Upper lobe of right lung (tissue), 1 donor: ENCODE measurements at regions not wholly inside any gene's neighbourhood (a gene's known extent, or its start where the extent isn't known, plus 50 kb on each side); places are given as distances from the start of the nearest gene placed in this dataset.

Experiments
- ATAC-seq: fragments of 200-7000 bp; cut with Tn5 transposase; one replicate; pipeline ENCODE4 v1.9.1; 2020; ENCODE audit warnings: mild to moderate bottlenecking, moderate library complexity
- DNase-seq: peaks from one replicate; pipeline ENCODE4 v3.0.0-alpha.2; 2020
- H3K27ac ChIP-seq: fragments of 200-600 bp; one replicate; pipeline ENCODE4 v1.8.0; 2022
- H3K27me3 ChIP-seq: fragments of 200-600 bp; one replicate; pipeline ENCODE4 v1.8.0; 2022; ENCODE audit warnings: mild to moderate bottlenecking
- H3K36me3 ChIP-seq: fragments of 200-600 bp; one replicate; pipeline ENCODE4 v1.8.0; 2022
- H3K4me1 ChIP-seq: fragments of 200-600 bp; one replicate; pipeline ENCODE4 v1.8.0; 2022
- H3K4me3 ChIP-seq: fragments of 200-600 bp; one replicate; pipeline ENCODE4 v1.8.0; 2022; ENCODE audit warnings: mild to moderate bottlenecking
- H3K9me3 ChIP-seq: fragments of 200-600 bp; one replicate; pipeline ENCODE4 v1.8.0; 2022
- CTCF ChIP-seq: fragments of 200-600 bp; IDR thresholded peaks from one replicate; pipeline ENCODE4 v1.8.0; 2022; ENCODE audit warnings: antibody characterized with exemption
- intact Hi-C: fragments of 100-400 bp; cut with DNase I; formaldehyde crosslinking; loops from one replicate; pipeline ENCODE4 v1.11.0; 2022
- donor health status: DM: no; HTN: yes; CAD: no; lungs with severe emphysema.

GRCh38 chr11:91822805-91823204 is 401.8 kb upstream of the FAT3 start:
- no peak overlapping the region for H3K27ac ChIP-seq
- no peaks in the 10 kb centered on the region for H3K9me3 ChIP-seq
- DNase-seq (no peak), ATAC-seq (no peak)
- intact Hi-C loops: no loop called here
- no peak overlapping the region for H3K4me3 ChIP-seq
- H3K4me1 ChIP-seq: no peaks in the 10 kb centered on the region
- H3K36me3 ChIP-seq: no peaks in the 10 kb centered on the region
- no peak for TF ChIP-seq CTCF
- no peaks in the 10 kb centered on the region for H3K27me3 ChIP-seq

GRCh38 chr11:91820709-91821108 is 403.9 kb upstream of the FAT3 start:
- no peak for TF ChIP-seq CTCF
- no peak overlapping the region for H3K4me3 ChIP-seq
- no peak for ATAC-seq
- no peaks in the 10 kb centered on the region for H3K4me1 ChIP-seq
- no peaks in the 10 kb centered on the region for H3K36me3 ChIP-seq
- intact Hi-C loops: no loop called here
- H3K27me3 ChIP-seq: no peaks in the 10 kb centered on the region
- no peak overlapping the region for H3K27ac ChIP-seq
- DNase-seq: no peak
- no peaks in the 10 kb centered on the region for H3K9me3 ChIP-seq

GRCh38 chr11:91819777-91820176 is 404.8 kb upstream of the FAT3 start:
- Histone ChIP-seq H3K27ac (no peak overlapping the region), H3K36me3 (no peaks in the 10 kb centered on the region), H3K4me1 (no peaks in the 10 kb centered on the region), H3K9me3 (no peaks in the 10 kb centered on the region), H3K27me3 (no peaks in the 10 kb centered on the region), H3K4me3 (no peak overlapping the region)
- no peak for ATAC-seq
- intact Hi-C loops: no loop called here
- DNase-seq: no peak
- TF ChIP-seq CTCF: no peak

- intact Hi-C loops: no loop called here
- no peaks in the 10 kb centered on the region for H3K4me1 ChIP-seq
- TF ChIP-seq CTCF: no peak
These were observed 405.4 kb upstream of the FAT3 start for GRCh38 chr11:91819195-91819594.

GRCh38 chr11:91817996-91818395 is 406.6 kb upstream of the FAT3 start:
- ATAC-seq (no peak), DNase-seq (no peak)
- H3K27ac ChIP-seq: no peak overlapping the region
- no peak overlapping the region for H3K4me3 ChIP-seq
- H3K36me3 ChIP-seq: no peaks in the 10 kb centered on the region
- H3K27me3 ChIP-seq: no peaks in the 10 kb centered on the region
- H3K9me3 ChIP-seq: no peaks in the 10 kb centered on the region
- H3K4me1 ChIP-seq: no peaks in the 10 kb centered on the region
- TF ChIP-seq CTCF: no peak
- intact Hi-C loops: no loop called here

More at GRCh38 chr11:91819195-91819594, 405.4 kb upstream of the FAT3 start:
- Histone ChIP-seq H3K27me3 (no peaks in the 10 kb centered on the region), H3K9me3 (no peaks in the 10 kb centered on the region), H3K27ac (no peak overlapping the region), H3K36me3 (no peaks in the 10 kb centered on the region), H3K4me3 (no peak overlapping the region)
- ATAC-seq (no peak), DNase-seq (no peak)

- H3K4me1 ChIP-seq: no peaks in the 10 kb centered on the region
- H3K4me3 ChIP-seq: no peak overlapping the region
- H3K27ac ChIP-seq: no peak overlapping the region
- H3K9me3 ChIP-seq: no peaks in the 10 kb centered on the region
- intact Hi-C loops: no loop called here
- no peak for ATAC-seq
- no peaks in the 10 kb centered on the region for H3K36me3 ChIP-seq
- TF ChIP-seq CTCF: no peak
- no peak for DNase-seq
- H3K27me3 ChIP-seq: no peaks in the 10 kb centered on the region
These were observed 411.4 kb upstream of the FAT3 start for GRCh38 chr11:91813263-91813662.
